Epithelial cell of esophagus (primary cell): ENCODE measurements at regions not wholly inside any gene's neighbourhood (a gene's known extent, or its start where the extent isn't known, plus 50 kb on each side); places are given as distances from the start of the nearest gene placed in this dataset.

ENCODE experiments used
- DNase-seq: peaks from one replicate; pipeline ENCODE4 v3.0.0; 2010; ENCODE audit warnings: low read depth
- H3K4me3 ChIP-seq: 2 replicates; pipeline ENCODE4 v1.5.1; 2011; ENCODE audit warnings: mild to moderate bottlenecking, low read length, control low read depth
- CTCF ChIP-seq: IDR thresholded peaks from 2 replicates; pipeline ENCODE4 v1.5.1; 2011; ENCODE audit warnings: low read depth, mild to moderate bottlenecking, low read length, control low read depth, inconsistent platforms; ENCODE audit not compliant: insufficient read depth; ENCODE audit errors: missing control alignments

- TF ChIP-seq CTCF, result no peak
- no peak overlapping the region for H3K4me3 ChIP-seq
- no peak for DNase-seq
Observed at GRCh38 chr9:17846948-17847655, 268.2 kb downstream of the SH3GL2 start.

- no peak for TF ChIP-seq CTCF
- H3K4me3 ChIP-seq, result no peak overlapping the region
- no peak for DNase-seq
Observed at GRCh38 chr9:17847908-17848307, 269.0 kb downstream of the SH3GL2 start.

GRCh38 chr9:17852108-17852507 lies 273.2 kb downstream of the SH3GL2 start:
- DNase-seq, result no peak
- TF ChIP-seq CTCF, result no peak
- no peak overlapping the region for H3K4me3 ChIP-seq

GRCh38 chr9:17854487-17854886 lies 275.6 kb downstream of the SH3GL2 start:
- no peak overlapping the region for H3K4me3 ChIP-seq
- TF ChIP-seq CTCF, result no peak
- no peak for DNase-seq

- H3K4me3 ChIP-seq, result no peak overlapping the region
- TF ChIP-seq CTCF, result no peak
- no peak for DNase-seq
Observed at GRCh38 chr9:17856995-17857394, 278.1 kb downstream of the SH3GL2 start.

- no peak for TF ChIP-seq CTCF
Observed at GRCh38 chr9:17859228-17859627, 280.4 kb downstream of the SH3GL2 start.

GRCh38 chr9:17859987-17860386 lies 281.1 kb downstream of the SH3GL2 start:
- no peak for DNase-seq
- TF ChIP-seq CTCF, result no peak
- no peak overlapping the region for H3K4me3 ChIP-seq

More at GRCh38 chr9:17859228-17859627, 280.4 kb downstream of the SH3GL2 start:
- no peak for DNase-seq
- H3K4me3 ChIP-seq, result no peak overlapping the region
